Mucosa of stomach (tissue), 1 donor: ENCODE measurements at regions not wholly inside any gene's neighbourhood (a gene's known extent, or its start where the extent isn't known, plus 50 kb on each side); places are given as distances from the start of the nearest gene placed in this dataset.

Experiments
- H3K27me3 ChIP-seq: one replicate; pipeline ENCODE4 v1.7.0; 2013; ENCODE audit warnings: mild to moderate bottlenecking, low read length; ENCODE audit not compliant: control insufficient read depth, insufficient read depth
- H3K36me3 ChIP-seq: one replicate; pipeline ENCODE4 v1.7.0; 2013; ENCODE audit warnings: low read length; ENCODE audit not compliant: control insufficient read depth, insufficient read depth
- H3K4me1 ChIP-seq: one replicate; pipeline ENCODE4 v1.7.0; 2013; ENCODE audit warnings: mild to moderate bottlenecking, low read length; ENCODE audit not compliant: control insufficient read depth, insufficient read depth
- H3K4me3 ChIP-seq: one replicate; pipeline ENCODE4 v1.7.0; 2013; ENCODE audit warnings: low read length
- H3K9ac ChIP-seq: one replicate; pipeline ENCODE4 v1.7.0; 2013; ENCODE audit warnings: mild to moderate bottlenecking, low read length, moderate library complexity
- H3K9me3 ChIP-seq: one replicate; pipeline ENCODE4 v1.7.0; 2013; ENCODE audit warnings: mild to moderate bottlenecking, low read length, moderate library complexity; ENCODE audit not compliant: control insufficient read depth
- donor health status: Pancreatic carcinoma.

- Histone ChIP-seq H3K36me3 (no peaks in the 10 kb centered on the region), H3K9ac (no peak overlapping the region), H3K9me3 (no peaks in the 10 kb centered on the region), H3K4me3 (no peak overlapping the region), H3K27me3 (no peaks in the 10 kb centered on the region), H3K4me1 (no peaks in the 10 kb centered on the region)
These were observed 195.8 kb downstream of the UQCRFS1 start for GRCh38 chr19:29016926-29017760.

DNA sequence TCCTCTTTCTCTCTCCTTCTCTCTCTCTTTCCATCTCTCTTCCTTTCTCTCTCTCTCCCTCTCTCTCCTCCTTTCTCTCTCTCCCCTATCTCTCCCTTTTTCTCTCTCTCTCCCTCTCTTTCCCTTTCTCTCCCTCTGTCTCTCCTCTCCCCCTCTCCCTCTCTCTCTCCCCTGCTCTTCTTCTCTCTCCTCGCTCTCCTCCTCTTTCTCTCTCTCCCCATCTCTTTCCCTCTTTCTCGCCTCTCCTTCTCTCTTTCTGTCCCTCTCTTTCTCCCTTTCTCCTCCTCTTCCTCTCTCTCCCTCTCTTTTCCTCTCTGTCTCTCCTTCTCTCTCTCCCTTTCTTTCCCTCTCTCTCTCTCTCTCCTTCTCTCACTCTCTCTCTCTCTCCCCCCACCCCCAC, 196.6 kb downstream of the UQCRFS1 start:
- no peaks in the 10 kb centered on the region for H3K27me3 ChIP-seq
- H3K9ac ChIP-seq, result no peak overlapping the region
- no peaks in the 10 kb centered on the region for H3K4me1 ChIP-seq
- H3K9me3 ChIP-seq, result no peaks in the 10 kb centered on the region
- H3K36me3 ChIP-seq, result no peaks in the 10 kb centered on the region
- H3K4me3 ChIP-seq, result no peak overlapping the region

DNA sequence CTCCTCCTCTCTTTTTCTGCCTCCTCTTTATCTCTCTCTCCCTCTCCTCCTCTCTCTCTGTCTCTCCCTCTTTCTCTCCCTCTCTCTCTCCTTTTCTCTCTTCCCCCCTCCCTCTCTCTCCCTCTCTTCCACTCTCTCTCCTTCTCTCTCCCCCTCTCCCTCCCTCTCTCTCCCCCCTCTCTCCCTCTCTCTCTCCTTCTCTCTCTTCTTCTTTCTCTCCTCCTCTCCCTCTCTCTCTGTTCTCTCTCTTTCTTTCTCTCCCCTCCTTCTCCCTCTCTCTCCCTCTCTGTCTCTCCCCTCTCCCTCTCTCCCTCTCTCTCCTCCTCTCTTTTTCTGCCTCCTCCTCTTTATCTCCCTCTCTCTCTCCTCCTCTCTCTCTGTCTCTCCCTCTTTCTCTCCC, 197.4 kb downstream of the UQCRFS1 start:
- H3K27me3 ChIP-seq, result no peaks in the 10 kb centered on the region
- H3K9me3 ChIP-seq, result no peaks in the 10 kb centered on the region
- no peak overlapping the region for H3K9ac ChIP-seq
- no peak overlapping the region for H3K4me3 ChIP-seq
- H3K4me1 ChIP-seq, result no peaks in the 10 kb centered on the region
- no peaks in the 10 kb centered on the region for H3K36me3 ChIP-seq

DNA sequence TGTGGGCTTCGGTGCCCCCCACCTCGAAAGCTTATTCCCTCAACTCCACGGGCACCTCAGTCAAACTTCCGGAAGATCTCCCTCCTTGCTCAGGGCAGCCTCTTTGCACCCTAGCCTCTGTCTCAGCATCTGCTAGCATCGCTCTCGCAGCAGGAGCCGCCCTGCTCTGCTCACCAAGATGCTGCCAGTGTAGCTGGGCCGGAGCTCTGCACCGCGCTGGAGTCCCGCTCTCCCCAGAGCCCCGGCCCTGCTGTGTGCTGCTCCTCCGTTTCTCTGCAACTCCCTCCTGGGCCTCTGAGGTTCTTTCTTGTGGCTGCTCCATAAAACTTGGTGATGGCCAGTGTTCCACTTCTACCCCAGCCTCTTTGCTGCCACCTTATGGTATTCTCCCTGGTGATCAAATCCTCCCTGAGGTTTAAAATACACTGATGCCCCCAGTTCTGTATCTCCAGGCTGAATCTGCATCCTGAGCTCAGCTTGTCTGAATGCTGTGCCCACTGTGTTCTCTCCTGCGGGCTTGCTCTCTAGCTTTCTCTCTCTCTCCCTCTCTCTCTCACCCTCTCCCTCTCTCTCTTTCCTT, 198.0 kb downstream of the UQCRFS1 start:
- no peaks in the 10 kb centered on the region for H3K36me3 ChIP-seq
- no peaks in the 10 kb centered on the region for H3K4me1 ChIP-seq
- no peak overlapping the region for H3K4me3 ChIP-seq

GRCh38 chr19:29013988-29014387, 199.0 kb downstream of the UQCRFS1 start:
- Histone ChIP-seq H3K36me3 (no peaks in the 10 kb centered on the region), H3K9me3 (no peaks in the 10 kb centered on the region), H3K4me1 (no peaks in the 10 kb centered on the region)

More for the DNA sequence above, 198.0 kb downstream of the UQCRFS1 start:
- Histone ChIP-seq H3K9ac (no peak overlapping the region), H3K27me3 (no peaks in the 10 kb centered on the region), H3K9me3 (no peaks in the 10 kb centered on the region)

GRCh38 chr19:29013325-29013724, 199.6 kb downstream of the UQCRFS1 start:
- H3K9ac ChIP-seq, result no peak overlapping the region
- H3K9me3 ChIP-seq, result no peaks in the 10 kb centered on the region
- H3K4me1 ChIP-seq, result no peaks in the 10 kb centered on the region
- H3K4me3 ChIP-seq, result no peak overlapping the region
- no peaks in the 10 kb centered on the region for H3K36me3 ChIP-seq
- H3K27me3 ChIP-seq, result no peaks in the 10 kb centered on the region

More at GRCh38 chr19:29013988-29014387, 199.0 kb downstream of the UQCRFS1 start:
- H3K9ac ChIP-seq, result no peak overlapping the region
- H3K4me3 ChIP-seq, result no peak overlapping the region
- no peaks in the 10 kb centered on the region for H3K27me3 ChIP-seq

- Histone ChIP-seq H3K9ac (no peak overlapping the region), H3K27me3 (no peaks in the 10 kb centered on the region)
These were observed 200.5 kb downstream of the UQCRFS1 start for GRCh38 chr19:29012457-29012856.

GRCh38 chr19:29010276-29010675, 202.7 kb downstream of the UQCRFS1 start:
- Histone ChIP-seq H3K36me3 (no peaks in the 10 kb centered on the region), H3K9me3 (no peaks in the 10 kb centered on the region), H3K4me1 (no peaks in the 10 kb centered on the region), H3K9ac (no peak overlapping the region), H3K4me3 (no peak overlapping the region), H3K27me3 (no peaks in the 10 kb centered on the region)

More at GRCh38 chr19:29012457-29012856, 200.5 kb downstream of the UQCRFS1 start:
- no peaks in the 10 kb centered on the region for H3K9me3 ChIP-seq
- no peaks in the 10 kb centered on the region for H3K36me3 ChIP-seq
- no peaks in the 10 kb centered on the region for H3K4me1 ChIP-seq
- H3K4me3 ChIP-seq, result no peak overlapping the region

GRCh38 chr19:29006057-29006735, 206.8 kb downstream of the UQCRFS1 start:
- Histone ChIP-seq H3K4me3 (no peak overlapping the region), H3K9ac (no peak overlapping the region), H3K9me3 (no peaks in the 10 kb centered on the region), H3K27me3 (no peaks in the 10 kb centered on the region), H3K4me1 (no peaks in the 10 kb centered on the region), H3K36me3 (no peaks in the 10 kb centered on the region)

GRCh38 chr19:29004796-29005195, 208.2 kb downstream of the UQCRFS1 start:
- Histone ChIP-seq H3K4me3 (no peak overlapping the region), H3K9me3 (no peaks in the 10 kb centered on the region), H3K9ac (no peak overlapping the region), H3K36me3 (no peaks in the 10 kb centered on the region), H3K4me1 (no peaks in the 10 kb centered on the region), H3K27me3 (no peaks in the 10 kb centered on the region)

DNA sequence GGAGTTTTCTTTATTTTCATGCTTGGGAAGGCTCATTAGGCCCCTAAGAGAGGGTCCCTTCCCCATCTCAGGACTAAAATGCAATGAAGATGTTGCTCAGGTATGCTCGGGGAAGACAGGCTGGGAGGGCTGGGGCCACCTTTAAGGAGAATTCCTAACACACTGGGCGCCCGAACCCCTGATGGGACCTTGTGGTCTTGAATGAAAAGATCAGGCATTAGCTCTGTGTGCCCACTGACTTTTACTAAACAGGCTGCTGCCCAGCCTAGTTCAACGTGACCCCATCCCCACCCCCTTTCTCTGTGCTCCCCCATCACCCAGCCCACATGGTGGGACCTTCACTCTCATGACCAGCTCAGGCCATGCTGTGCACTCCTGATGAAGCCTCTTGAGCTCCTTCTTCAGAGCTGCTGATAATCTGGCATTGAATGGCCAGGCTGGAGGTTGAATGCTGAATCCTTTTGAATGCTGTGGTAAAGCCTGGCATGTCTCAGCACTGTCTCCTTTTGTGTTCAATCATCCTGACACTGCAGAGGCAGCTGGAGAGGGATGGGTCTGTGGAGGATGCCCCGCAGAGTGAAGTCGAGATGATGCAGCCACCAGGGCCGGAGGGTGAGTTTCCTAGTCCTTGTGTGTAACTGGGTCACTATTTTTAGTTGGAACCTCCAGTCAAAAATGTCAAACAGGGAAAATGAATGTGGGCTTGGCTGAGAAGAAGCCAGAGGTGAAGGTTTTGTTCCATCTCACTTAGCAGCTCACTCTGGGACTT, 209.1 kb downstream of the UQCRFS1 start:
- H3K9ac ChIP-seq, result no peak overlapping the region
- no peaks in the 10 kb centered on the region for H3K36me3 ChIP-seq
- no peaks in the 10 kb centered on the region for H3K27me3 ChIP-seq
- H3K4me1 ChIP-seq, result no peaks in the 10 kb centered on the region
- no peak overlapping the region for H3K4me3 ChIP-seq
- no peaks in the 10 kb centered on the region for H3K9me3 ChIP-seq
